ENCODE measurements at regions not wholly inside any gene's neighbourhood (a gene's known extent, or its start where the extent isn't known, plus 50 kb on each side); places are given as distances from the start of the nearest gene placed in this dataset.

GRCh38 chr19:31804668-31805067 lies 455.4 kb upstream of the TSHZ3 start:
- DNase-seq (ENCODE audit: low read depth): no peak

- no peak for DNase-seq (ENCODE audit: low read depth)
These were observed 461.4 kb upstream of the TSHZ3 start for GRCh38 chr19:31810536-31811109.

GRCh38 chr19:31817971-31818797 lies 468.9 kb upstream of the TSHZ3 start:
- no peak for DNase-seq (ENCODE audit: low read depth)

GRCh38 chr19:31818798-31819105 lies 469.5 kb upstream of the TSHZ3 start:
- DNase-seq (ENCODE audit: low read depth): no peak

GRCh38 chr19:31819837-31820236 lies 470.6 kb upstream of the TSHZ3 start:
- no peak for DNase-seq (ENCODE audit: low read depth)

GRCh38 chr19:31821346-31821745 lies 472.1 kb upstream of the TSHZ3 start:
- DNase-seq (ENCODE audit: low read depth): no peak

GRCh38 chr19:31825134-31826094 lies 476.2 kb upstream of the TSHZ3 start:
- no peak for DNase-seq (ENCODE audit: low read depth)

GRCh38 chr19:31826325-31826724 lies 477.1 kb upstream of the TSHZ3 start:
- DNase-seq (ENCODE audit: low read depth): no peak

- no peak for DNase-seq (ENCODE audit: low read depth)
These were observed 482.4 kb upstream of the TSHZ3 start for GRCh38 chr19:31831421-31832175.

- no peak for DNase-seq (ENCODE audit: low read depth)
These were observed 482.9 kb upstream of the TSHZ3 start for GRCh38 chr19:31832176-31832548.

- no peak for DNase-seq (ENCODE audit: low read depth)
These were observed 484.8 kb upstream of the TSHZ3 start for GRCh38 chr19:31834070-31834469.

GRCh38 chr19:31838163-31838815 lies 489.1 kb upstream of the TSHZ3 start:
- no peak for DNase-seq (ENCODE audit: low read depth)

GRCh38 chr19:31840371-31840770 lies 491.1 kb upstream of the TSHZ3 start:
- no peak for DNase-seq (ENCODE audit: low read depth)

- no peak for DNase-seq (ENCODE audit: low read depth)
These were observed 492.5 kb upstream of the TSHZ3 start for GRCh38 chr19:31841755-31842154.

GRCh38 chr19:31863122-31863521 lies 482.3 kb upstream of the ZNF507 start:
- no peak for DNase-seq (ENCODE audit: low read depth)

- no peak for DNase-seq (ENCODE audit: low read depth)
These were observed 471.1 kb upstream of the ZNF507 start for GRCh38 chr19:31874313-31874712.

- no peak for DNase-seq (ENCODE audit: low read depth)
These were observed 469.8 kb upstream of the ZNF507 start for GRCh38 chr19:31875591-31875990.

GRCh38 chr19:31880283-31880682 lies 465.1 kb upstream of the ZNF507 start:
- DNase-seq (ENCODE audit: low read depth): no peak

GRCh38 chr19:31881988-31882387 lies 463.4 kb upstream of the ZNF507 start:
- DNase-seq (ENCODE audit: low read depth): no peak

GRCh38 chr19:31882709-31883108 lies 462.7 kb upstream of the ZNF507 start:
- DNase-seq (ENCODE audit: low read depth): no peak

GRCh38 chr19:31883296-31883990 lies 462.0 kb upstream of the ZNF507 start:
- no peak for DNase-seq (ENCODE audit: low read depth)

All from stromal cell of bone marrow (primary cell).